ENCODE measurements at regions not wholly inside any gene's neighbourhood (a gene's known extent, or its start where the extent isn't known, plus 50 kb on each side); places are given as distances from the start of the nearest gene placed in this dataset.

DNA sequence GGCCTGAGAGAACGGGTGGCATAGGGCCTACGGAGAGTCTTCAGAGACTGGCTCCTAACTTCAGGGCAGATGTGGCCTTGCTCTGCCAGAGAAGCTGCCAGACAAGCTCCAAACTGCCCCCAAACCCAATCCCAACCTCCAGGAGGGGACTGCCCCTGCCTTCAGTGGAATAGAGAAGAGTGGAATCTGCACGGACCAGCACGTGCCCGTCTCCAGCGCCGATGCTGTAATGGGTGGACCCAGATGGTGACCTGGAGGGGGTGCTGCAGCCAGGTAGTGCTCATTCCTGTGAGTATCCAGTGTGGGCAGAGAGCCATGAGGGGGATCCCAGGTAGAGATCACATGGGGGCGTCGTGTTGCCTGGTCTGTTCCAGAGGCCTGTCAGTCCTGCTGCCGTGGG is 73.2 kb upstream of the NKX1-1 start:
- TF ChIP-seq, protein P1, sequence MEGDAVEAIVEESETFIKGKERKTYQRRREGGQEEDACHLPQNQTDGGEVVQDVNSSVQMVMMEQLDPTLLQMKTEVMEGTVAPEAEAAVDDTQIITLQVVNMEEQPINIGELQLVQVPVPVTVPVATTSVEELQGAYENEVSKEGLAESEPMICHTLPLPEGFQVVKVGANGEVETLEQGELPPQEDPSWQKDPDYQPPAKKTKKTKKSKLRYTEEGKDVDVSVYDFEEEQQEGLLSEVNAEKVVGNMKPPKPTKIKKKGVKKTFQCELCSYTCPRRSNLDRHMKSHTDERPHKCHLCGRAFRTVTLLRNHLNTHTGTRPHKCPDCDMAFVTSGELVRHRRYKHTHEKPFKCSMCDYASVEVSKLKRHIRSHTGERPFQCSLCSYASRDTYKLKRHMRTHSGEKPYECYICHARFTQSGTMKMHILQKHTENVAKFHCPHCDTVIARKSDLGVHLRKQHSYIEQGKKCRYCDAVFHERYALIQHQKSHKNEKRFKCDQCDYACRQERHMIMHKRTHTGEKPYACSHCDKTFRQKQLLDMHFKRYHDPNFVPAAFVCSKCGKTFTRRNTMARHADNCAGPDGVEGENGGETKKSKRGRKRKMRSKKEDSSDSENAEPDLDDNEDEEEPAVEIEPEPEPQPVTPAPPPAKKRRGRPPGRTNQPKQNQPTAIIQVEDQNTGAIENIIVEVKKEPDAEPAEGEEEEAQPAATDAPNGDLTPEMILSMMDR (IDR thresholded peaks at IDR 0.05): no peak
- TF ChIP-seq EZH2 (IDR thresholded peaks at IDR 0.05; ENCODE audit: borderline replicate concordance, insufficient read depth, low read depth, low read length, poor library complexity, severe bottlenecking): no peak
